ENCODE measurements at regions not wholly inside any gene's neighbourhood (a gene's known extent, or its start where the extent isn't known, plus 50 kb on each side); places are given as distances from the start of the nearest gene placed in this dataset.

DNA sequence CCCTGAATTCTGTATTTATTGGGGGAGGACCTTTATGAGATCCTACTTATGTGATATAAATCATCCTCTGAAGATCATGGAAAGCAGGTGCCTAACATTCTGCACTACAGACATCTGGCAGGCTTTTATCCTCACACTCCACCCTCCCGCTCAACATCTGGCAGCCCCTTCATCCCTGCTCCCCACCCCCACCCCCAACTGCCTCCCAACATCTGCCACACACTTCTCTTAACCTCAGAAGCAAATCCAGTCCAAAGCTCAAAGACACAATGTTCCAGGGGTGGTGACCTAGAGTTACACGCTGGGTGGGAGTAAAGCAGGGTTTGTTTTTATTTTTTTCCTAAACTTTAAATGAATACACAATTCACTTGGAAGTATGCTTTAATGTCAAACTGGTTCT is 184.5 kb upstream of the ATP11B start:
- TF ChIP-seq, protein P1, sequence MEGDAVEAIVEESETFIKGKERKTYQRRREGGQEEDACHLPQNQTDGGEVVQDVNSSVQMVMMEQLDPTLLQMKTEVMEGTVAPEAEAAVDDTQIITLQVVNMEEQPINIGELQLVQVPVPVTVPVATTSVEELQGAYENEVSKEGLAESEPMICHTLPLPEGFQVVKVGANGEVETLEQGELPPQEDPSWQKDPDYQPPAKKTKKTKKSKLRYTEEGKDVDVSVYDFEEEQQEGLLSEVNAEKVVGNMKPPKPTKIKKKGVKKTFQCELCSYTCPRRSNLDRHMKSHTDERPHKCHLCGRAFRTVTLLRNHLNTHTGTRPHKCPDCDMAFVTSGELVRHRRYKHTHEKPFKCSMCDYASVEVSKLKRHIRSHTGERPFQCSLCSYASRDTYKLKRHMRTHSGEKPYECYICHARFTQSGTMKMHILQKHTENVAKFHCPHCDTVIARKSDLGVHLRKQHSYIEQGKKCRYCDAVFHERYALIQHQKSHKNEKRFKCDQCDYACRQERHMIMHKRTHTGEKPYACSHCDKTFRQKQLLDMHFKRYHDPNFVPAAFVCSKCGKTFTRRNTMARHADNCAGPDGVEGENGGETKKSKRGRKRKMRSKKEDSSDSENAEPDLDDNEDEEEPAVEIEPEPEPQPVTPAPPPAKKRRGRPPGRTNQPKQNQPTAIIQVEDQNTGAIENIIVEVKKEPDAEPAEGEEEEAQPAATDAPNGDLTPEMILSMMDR (IDR thresholded peaks at IDR 0.05; ENCODE audit: insufficient read depth, low read depth, low read length) = no peak
- DNase-seq (ENCODE audit: low read depth) = no peak
- H3K4me3 ChIP-seq (ENCODE audit: low read depth, low read length) = no peak overlapping the region

- no peak overlapping the region for H3K4me3 ChIP-seq (ENCODE audit: low read depth, low read length)
- no peak for DNase-seq (ENCODE audit: low read depth)
- TF ChIP-seq, protein P1 (IDR thresholded peaks at IDR 0.05; ENCODE audit: insufficient read depth, low read depth, low read length) = no peak
These were observed 183.6 kb upstream of the ATP11B start for GRCh38 chr3:182609575-182610156.

DNA sequence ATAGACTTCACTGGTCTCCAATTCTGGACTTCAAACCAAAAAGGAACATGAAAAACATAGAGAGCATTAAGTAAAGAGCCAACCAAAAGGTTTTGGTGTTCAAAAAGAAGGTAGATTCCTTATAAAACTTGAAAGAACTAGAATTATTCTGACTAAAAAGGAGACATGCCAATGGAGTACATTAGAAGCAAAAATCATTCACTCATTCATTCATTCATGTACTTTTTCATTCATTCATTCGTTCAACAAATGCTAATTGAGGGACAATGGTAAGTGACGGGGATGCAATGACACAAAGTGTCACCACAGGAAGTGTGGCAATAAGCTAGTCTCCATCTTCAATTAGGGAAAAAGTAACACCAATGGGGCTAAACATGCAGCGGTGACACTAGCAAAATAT is 181.0 kb upstream of the ATP11B start:
- no peak overlapping the region for H3K4me3 ChIP-seq (ENCODE audit: low read depth, low read length)
- no peak for DNase-seq (ENCODE audit: low read depth)

DNA sequence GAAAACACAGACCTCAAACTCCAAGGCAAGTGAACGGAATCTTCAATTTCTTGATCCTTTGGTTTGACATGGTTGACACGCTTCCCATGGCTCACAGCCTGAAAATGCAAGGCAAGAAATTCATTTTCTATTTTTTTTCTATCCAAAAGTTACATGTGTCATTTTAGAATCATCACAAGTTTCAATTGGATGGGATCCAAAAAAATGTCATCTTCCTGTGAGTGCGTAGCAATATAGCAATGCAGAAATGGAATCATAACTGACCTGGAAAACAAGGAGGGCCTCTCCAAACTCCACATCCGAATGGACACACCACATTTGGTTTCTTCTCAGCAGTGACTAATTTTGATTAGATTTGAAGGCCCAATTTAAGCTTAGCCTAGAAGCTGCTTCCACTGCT is 175.8 kb upstream of the ATP11B start:
- TF ChIP-seq, protein P1 (IDR thresholded peaks at IDR 0.05; ENCODE audit: insufficient read depth, low read depth, low read length) = no peak
- no peak overlapping the region for H3K4me3 ChIP-seq (ENCODE audit: low read depth, low read length)
- no peak for DNase-seq (ENCODE audit: low read depth)

More for the DNA sequence above, 181.0 kb upstream of the ATP11B start:
- TF ChIP-seq, protein P1 (IDR thresholded peaks at IDR 0.05; ENCODE audit: insufficient read depth, low read depth, low read length) = no peak

DNA sequence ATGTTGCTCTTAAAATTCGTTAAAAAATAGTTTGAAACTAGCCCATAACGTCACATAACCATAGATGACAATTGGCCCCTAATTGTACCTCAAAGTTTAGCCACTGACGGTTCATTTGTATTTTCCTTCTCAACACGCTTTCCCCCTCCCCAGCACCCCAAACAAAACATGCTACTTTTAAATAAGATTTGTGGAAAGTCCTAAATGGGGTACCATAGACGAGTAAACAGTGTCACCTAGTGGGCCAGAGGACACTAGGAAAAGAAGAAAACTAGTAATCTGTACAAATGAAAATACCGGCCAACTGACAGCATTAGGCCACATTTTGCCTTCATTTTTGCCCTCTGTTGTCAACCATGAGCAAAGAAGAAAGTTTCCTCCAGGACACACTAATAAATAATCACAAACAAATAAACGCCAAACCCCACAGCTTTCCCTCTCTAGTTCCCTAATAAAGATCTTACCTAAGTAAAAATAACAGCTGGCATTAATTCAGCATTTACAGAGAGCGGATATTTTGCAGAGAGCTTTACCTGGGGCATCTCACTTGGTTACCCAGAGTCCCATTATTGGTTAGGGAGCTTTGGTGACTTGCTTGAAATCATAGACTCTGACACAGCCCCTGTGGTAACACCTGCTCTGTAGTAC is 175.1 kb upstream of the ATP11B start:
- DNase-seq (ENCODE audit: low read depth) = peak; percentile 5
- TF ChIP-seq, protein P1 (IDR thresholded peaks at IDR 0.05; ENCODE audit: insufficient read depth, low read depth, low read length) = peak; percentile 33
- H3K4me3 ChIP-seq (ENCODE audit: low read depth, low read length) = no peak overlapping the region

GRCh38 chr3:182618981-182619591 is 174.2 kb upstream of the ATP11B start:
- TF ChIP-seq, protein P1 (IDR thresholded peaks at IDR 0.05; ENCODE audit: insufficient read depth, low read depth, low read length) = no peak
- no peak overlapping the region for H3K4me3 ChIP-seq (ENCODE audit: low read depth, low read length)
- DNase-seq (ENCODE audit: low read depth) = peak; percentile 7

All from fibroblast of villous mesenchyme (primary cell).